Liver (tissue), 8 donors: ENCODE measurements at regions not wholly inside any gene's neighbourhood (a gene's known extent, or its start where the extent isn't known, plus 50 kb on each side); places are given as distances from the start of the nearest gene placed in this dataset.

Source experiments
- DNase-seq: peaks from one replicate; pipeline ENCODE4 v3.0.0-alpha.2; 2017; ENCODE audit warnings: low spot score
- H3K27ac ChIP-seq, 2 donors: one replicate each; pipeline ENCODE4 v1.7.0; 2013; ENCODE audit warnings: inconsistent platforms in 2 of 2, low read length in 2 of 2, control low read depth in 1 of 2, low read depth in 1 of 2, mild to moderate bottlenecking in 1 of 2
- H3K27me3 ChIP-seq, 4 donors: one replicate each; pipeline versions ENCODE4 v1.6.1 to v1.7.0; 2013; ENCODE audit warnings: low read length in 3 of 4, inconsistent platforms in 1 of 4, mild to moderate bottlenecking in 1 of 4, moderate library complexity in 1 of 4; ENCODE audit not compliant: control insufficient read depth in 4 of 4, insufficient read depth in 4 of 4
- H3K36me3 ChIP-seq, 4 donors: one replicate each; pipeline versions ENCODE4 v1.6.1 to v1.7.0; 2013; ENCODE audit warnings: low read length in 3 of 4, mild to moderate bottlenecking in 3 of 4, low read depth in 1 of 4, moderate library complexity in 1 of 4; ENCODE audit not compliant: control insufficient read depth in 4 of 4, insufficient read depth in 3 of 4
- H3K4me1 ChIP-seq, 4 donors: one replicate each; pipeline versions ENCODE4 v1.6.1 to v1.7.0; 2013; ENCODE audit warnings: low read length in 3 of 4, mild to moderate bottlenecking in 3 of 4, moderate library complexity in 1 of 4; ENCODE audit not compliant: control insufficient read depth in 4 of 4, insufficient read depth in 4 of 4
- H3K4me3 ChIP-seq, 3 donors: one replicate each; pipeline versions ENCODE4 v1.6.1 to v1.7.0; 2013; ENCODE audit warnings: low read length in 3 of 3, control low read depth in 1 of 3, low read depth in 1 of 3, mild to moderate bottlenecking in 1 of 3
- H3K9ac ChIP-seq, 2 donors: one replicate each; pipeline ENCODE4 v1.7.0; 2013; ENCODE audit warnings: low read length in 2 of 2, mild to moderate bottlenecking in 2 of 2, moderate library complexity in 2 of 2, control low read depth in 1 of 2, low read depth in 1 of 2
- H3K9me3 ChIP-seq, 4 donors: one replicate each; pipeline versions ENCODE4 v1.6.1 to v1.7.0; 2013; ENCODE audit warnings: low read length in 3 of 4; ENCODE audit not compliant: control insufficient read depth in 4 of 4
- CTCF ChIP-seq: fragments of 150-350 bp; IDR thresholded peaks from 2 replicates; pipeline ENCODE4 v1.5.1; 2017; ENCODE audit warnings: improper control_type of control experiment, low read depth, low read length; ENCODE audit not compliant: missing input control
- EGR1 ChIP-seq, 2 donors: IDR thresholded peaks; 2 replicates each; pipeline ENCODE4 v1.6.1; 2016 to 2018; ENCODE audit warnings: antibody characterized with exemption in 2 of 2, low read depth in 2 of 2
- FOXA2 ChIP-seq: IDR thresholded peaks from 2 replicates; pipeline ENCODE4 v1.6.1; 2016; ENCODE audit warnings: antibody characterized with exemption
- HNF4A ChIP-seq, 2 donors: conservative IDR thresholded peaks; 2 replicates each; pipeline ENCODE4 v1.6.1; 2016; ENCODE audit warnings: antibody characterized with exemption in 2 of 2, mild to moderate bottlenecking in 2 of 2
- JUND ChIP-seq, 2 donors: IDR thresholded peaks; 2 replicates each; pipeline ENCODE4 v1.6.1; 2016; ENCODE audit warnings: antibody characterized with exemption in 2 of 2
- RAD21 ChIP-seq, 2 donors: IDR thresholded peaks; 2 replicates each; pipeline ENCODE4 v1.6.1; 2016; ENCODE audit warnings: antibody characterized with exemption in 2 of 2, mild to moderate bottlenecking in 2 of 2
- SP1 ChIP-seq: IDR thresholded peaks from 2 replicates; pipeline ENCODE4 v1.6.1; 2018; ENCODE audit warnings: antibody characterized with exemption, mild to moderate bottlenecking
- TAF1 ChIP-seq: conservative IDR thresholded peaks from 2 replicates; pipeline ENCODE4 v1.6.1; 2016; ENCODE audit warnings: antibody characterized with exemption, mild to moderate bottlenecking
- WGBS: extraction: QIAGEN DNeasy Blood & Tissue Kit; methylation state at CpG from one replicate; pipeline ENCODE4 v1.1.7; 2013; 5-methylcytosine and 5-hydroxymethylcytosine counted together
- TF ChIP-seq, protein P1 (sequence below): IDR thresholded peaks from 2 replicates; pipeline ENCODE4 v1.6.1; 2016; ENCODE audit warnings: antibody characterized with exemption
- TF ChIP-seq, protein P2 (sequence below): IDR thresholded peaks from 2 replicates; pipeline ENCODE4 v1.6.1; 2016; ENCODE audit warnings: antibody characterized with exemption
- donor health status: healthy.
- donor health status: healthy.
- donor health status: healthy.
- donor health status: healthy.
- donor health status: healthy.

GRCh38 chr6:50655848-50656453 lies 57.4 kb upstream of the TFAP2D start:
- 37% methylated on average over 4 of the region's 4 CpGs for WGBS
- TF ChIP-seq, protein P1, sequence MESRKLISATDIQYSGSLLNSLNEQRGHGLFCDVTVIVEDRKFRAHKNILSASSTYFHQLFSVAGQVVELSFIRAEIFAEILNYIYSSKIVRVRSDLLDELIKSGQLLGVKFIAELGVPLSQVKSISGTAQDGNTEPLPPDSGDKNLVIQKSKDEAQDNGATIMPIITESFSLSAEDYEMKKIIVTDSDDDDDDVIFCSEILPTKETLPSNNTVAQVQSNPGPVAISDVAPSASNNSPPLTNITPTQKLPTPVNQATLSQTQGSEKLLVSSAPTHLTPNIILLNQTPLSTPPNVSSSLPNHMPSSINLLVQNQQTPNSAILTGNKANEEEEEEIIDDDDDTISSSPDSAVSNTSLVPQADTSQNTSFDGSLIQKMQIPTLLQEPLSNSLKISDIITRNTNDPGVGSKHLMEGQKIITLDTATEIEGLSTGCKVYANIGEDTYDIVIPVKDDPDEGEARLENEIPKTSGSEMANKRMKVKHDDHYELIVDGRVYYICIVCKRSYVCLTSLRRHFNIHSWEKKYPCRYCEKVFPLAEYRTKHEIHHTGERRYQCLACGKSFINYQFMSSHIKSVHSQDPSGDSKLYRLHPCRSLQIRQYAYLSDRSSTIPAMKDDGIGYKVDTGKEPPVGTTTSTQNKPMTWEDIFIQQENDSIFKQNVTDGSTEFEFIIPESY = no peak
- TF ChIP-seq, protein P2, sequence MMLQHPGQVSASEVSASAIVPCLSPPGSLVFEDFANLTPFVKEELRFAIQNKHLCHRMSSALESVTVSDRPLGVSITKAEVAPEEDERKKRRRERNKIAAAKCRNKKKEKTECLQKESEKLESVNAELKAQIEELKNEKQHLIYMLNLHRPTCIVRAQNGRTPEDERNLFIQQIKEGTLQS = no peak
- TF ChIP-seq TAF1 (no peak), RAD21 (IDR thresholded peaks at IDR 0.05) (peak; percentile 52 to 69), CTCF (peak; percentile 57), FOXA2 (no peak)
- no peak overlapping the region for H3K4me3 ChIP-seq
- H3K4me1 ChIP-seq = no peaks in the 10 kb centered on the region
- no peak overlapping the region for H3K9ac ChIP-seq
- no peak overlapping the region for H3K27ac ChIP-seq
- no peaks in the 10 kb centered on the region for H3K36me3 ChIP-seq
- H3K27me3 ChIP-seq = peaks cover 0 to 7% (median 0%) of the 10 kb centered on the region in 4 donors
- no peak for DNase-seq
- H3K9me3 ChIP-seq = no peaks in the 10 kb centered on the region

- Histone ChIP-seq H3K9ac (no peak overlapping the region), H3K36me3 (no peaks in the 10 kb centered on the region), H3K27ac (no peak overlapping the region), H3K27me3 (peaks cover 0 to 10% (median 0%) of the 10 kb centered on the region in 4 donors), H3K9me3 (no peaks in the 10 kb centered on the region), H3K4me3 (no peak overlapping the region), H3K4me1 (no peaks in the 10 kb centered on the region)
- TF ChIP-seq, protein P1 = no peak
- TF ChIP-seq HNF4A (conservative IDR thresholded peaks at IDR 0.05) = peak in 1 of 2 donors; percentile 13
- no peak for DNase-seq
- WGBS = 86% methylated on average over 1 of the region's 1 CpG
Measured at GRCh38 chr6:50657513-50657912, 55.8 kb upstream of the TFAP2D start.

GRCh38 chr6:50658561-50658960 lies 54.8 kb upstream of the TFAP2D start:
- no peak overlapping the region for H3K4me3 ChIP-seq
- no peaks in the 10 kb centered on the region for H3K36me3 ChIP-seq
- DNase-seq = no peak
- no peak overlapping the region for H3K9ac ChIP-seq
- H3K27me3 ChIP-seq = peaks cover 0 to 8% (median 0%) of the 10 kb centered on the region in 4 donors
- H3K4me1 ChIP-seq = no peaks in the 10 kb centered on the region
- no peaks in the 10 kb centered on the region for H3K9me3 ChIP-seq
- 66% methylated on average over 2 of the region's 2 CpGs for WGBS
- no peak overlapping the region for H3K27ac ChIP-seq
- TF ChIP-seq JUND (IDR thresholded peaks at IDR 0.05) = no peak
- TF ChIP-seq EGR1 (IDR thresholded peaks at IDR 0.05; ENCODE audit: low read depth in 2 of 2) = no peak
- TF ChIP-seq, protein P1 = no peak
- no peak for TF ChIP-seq SP1
- TF ChIP-seq TAF1 = no peak
- no peak for TF ChIP-seq HNF4A (conservative IDR thresholded peaks at IDR 0.05)
